ENCODE measurements at regions not wholly inside any gene's neighbourhood (a gene's known extent, or its start where the extent isn't known, plus 50 kb on each side); places are given as distances from the start of the nearest gene placed in this dataset.
"Not testable (repeated sequence)": the region's sequence is repeated elsewhere in the genome, so short reads cannot be mapped to it uniquely, and the experiment has no call there.

DNA sequence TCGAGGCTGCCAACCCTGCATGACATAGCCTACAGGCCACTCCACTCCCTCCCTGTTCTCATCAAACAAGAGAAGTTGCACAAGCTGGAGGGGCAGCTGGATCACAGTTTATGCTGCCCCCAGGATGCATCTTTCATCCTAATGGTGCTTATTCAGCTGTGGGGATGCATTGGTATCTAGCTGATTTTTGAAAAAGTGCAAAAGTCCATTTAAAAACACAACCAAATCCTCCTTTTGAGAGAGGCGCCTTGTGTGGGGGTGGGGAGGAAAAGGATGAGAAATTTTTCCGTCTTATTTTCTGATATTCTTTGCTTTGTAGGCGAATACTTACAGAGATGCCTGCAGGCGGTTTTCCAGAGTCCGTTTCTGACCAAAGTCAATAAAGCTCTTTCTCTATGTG, 276.4 kb upstream of the BOD1L1 start:
- DNase-seq, result no peak

DNA sequence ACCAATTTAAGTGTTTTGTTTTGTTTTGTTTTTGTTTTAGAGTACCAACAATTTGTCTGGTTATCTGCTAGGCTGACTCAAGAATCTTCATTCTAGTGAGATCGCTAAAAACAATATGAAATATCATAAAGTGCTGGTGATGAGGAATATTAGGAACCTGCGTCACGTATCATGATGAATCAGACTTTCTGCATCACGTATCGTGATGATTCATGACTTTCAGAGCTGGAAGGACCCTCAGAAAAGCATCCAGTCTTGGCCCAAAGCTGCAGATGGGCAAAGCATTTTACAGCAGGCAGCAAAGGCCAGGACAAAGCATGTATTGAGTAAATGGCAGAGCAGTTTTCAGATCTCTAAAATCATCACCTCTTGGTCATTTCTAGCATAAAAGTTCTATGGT, 278.0 kb upstream of the BOD1L1 start:
- no peak for DNase-seq

DNA sequence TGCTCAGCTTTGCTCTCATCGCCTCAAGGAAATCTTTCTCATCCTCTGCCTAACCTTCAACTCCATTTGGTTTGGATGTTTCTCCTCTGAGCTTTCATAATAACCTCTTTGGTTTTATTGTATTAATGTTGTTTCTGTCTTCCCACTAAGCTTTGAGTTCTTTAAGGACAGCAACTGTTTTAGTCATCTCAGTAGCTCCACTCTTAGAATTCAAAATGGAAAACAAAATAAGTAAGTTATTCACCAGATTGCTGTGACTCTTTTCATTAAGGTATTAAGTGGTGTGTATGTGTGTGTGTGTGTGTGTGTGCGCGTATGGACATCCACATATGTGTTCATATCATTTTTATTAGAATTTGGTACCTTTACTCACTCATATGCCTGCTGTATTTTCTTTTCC, 279.2 kb upstream of the BOD1L1 start:
- DNase-seq, result no peak

DNA sequence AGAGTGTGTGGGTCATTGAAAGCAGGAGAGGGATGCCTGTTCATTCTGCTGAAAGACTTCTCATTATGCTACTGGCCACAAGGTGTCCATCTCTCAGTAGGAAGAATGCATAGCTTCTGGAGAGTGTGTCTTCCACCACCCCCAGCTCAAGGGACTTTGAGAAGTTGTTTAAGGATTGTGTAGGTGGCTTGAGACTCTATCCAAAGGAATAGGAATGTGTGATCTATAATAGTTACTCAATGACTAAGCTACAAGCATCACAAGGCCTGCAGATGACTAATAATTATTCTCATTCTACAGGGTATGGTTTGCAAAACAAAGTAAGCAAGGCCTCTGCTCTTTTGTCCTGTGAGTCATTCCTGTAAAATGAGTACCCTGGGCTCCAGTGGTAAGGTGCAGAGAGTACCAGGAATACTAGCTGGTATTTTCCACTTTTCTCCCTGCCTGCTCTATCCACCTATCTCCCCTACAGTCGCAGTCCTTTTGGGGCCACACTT, 279.8 kb upstream of the BOD1L1 start:
- no peak for DNase-seq

DNA sequence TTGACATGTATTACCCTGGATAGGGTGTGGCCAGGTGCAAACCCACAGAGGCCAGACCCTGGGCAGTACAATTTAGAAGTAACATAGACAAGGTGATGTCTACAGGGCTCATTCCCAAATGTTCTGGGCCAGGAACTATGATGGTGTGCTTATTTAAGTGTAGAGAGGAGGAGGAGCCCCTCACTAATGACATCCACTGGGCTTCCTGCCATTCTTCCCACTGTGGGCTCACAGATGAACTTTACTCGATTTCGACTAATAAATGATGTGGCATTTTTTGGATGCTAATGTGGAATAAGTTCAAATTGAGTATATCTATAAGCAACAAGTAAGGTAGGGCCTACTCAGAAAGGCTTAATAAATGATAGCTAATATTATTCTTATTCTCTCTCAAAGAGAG, 280.9 kb upstream of the BOD1L1 start:
- no peak for DNase-seq

DNA sequence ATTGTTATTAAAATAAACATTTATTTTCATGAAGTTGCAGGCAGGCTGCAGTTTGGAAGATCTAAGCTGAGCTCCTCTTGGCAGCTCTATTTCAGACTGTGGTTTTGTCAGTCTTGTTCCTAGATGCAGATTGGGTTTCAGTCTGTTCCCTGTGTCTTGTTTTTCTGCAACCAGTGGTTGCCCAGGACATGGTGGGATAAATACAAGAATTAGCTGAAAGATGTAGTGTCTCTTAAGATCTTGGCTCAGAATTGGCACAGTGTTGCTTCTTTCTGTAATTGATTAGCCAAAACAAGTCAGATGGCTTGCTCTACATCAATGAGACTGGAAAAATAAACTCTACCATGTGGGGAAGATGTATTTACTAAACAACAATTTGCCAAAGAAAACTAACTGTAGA, 283.0 kb upstream of the BOD1L1 start:
- no peak for DNase-seq

DNA sequence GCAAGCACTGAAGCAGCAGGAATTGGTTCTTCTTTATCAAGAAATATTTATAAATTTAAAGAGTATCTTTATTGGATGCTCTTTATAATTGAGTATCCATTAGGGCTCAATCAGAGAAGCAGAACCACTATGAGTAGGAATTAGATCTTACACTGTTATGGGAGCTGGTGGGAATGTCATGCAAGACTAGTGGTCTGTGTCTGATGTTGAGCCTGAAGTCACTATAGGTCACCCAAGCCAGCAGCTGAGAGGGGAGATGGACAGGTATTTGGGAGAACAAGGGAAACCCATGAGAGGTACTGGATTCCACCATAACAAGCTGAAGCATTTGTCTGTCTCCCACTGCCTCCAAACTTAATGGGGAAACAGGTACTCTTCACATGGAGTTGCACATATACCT, 283.7 kb upstream of the BOD1L1 start:
- no peak for DNase-seq

DNA sequence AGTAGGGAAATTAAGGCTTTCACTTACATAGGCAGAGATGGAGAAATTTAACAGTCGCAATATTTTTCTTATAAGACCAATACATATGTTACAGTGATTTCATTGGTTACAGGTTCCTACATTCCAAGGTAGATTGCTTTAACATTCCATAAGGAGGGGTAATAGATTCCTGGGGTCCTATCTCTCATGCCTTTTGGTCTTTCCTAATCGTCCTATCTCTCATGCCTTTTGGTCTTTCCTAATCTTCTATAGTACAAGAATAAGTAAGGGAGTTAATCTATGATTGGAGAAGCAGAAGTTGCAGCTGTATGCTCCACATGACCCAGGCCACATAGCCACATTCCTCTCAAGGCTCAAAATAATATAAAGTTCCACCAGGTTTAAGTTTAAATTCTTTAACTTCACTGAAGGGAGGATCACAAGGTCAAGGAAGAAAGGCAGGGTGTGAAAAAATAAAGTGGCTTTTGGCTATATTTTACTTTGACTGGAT, 285.0 kb upstream of the BOD1L1 start:
- DNase-seq, result no peak

DNA sequence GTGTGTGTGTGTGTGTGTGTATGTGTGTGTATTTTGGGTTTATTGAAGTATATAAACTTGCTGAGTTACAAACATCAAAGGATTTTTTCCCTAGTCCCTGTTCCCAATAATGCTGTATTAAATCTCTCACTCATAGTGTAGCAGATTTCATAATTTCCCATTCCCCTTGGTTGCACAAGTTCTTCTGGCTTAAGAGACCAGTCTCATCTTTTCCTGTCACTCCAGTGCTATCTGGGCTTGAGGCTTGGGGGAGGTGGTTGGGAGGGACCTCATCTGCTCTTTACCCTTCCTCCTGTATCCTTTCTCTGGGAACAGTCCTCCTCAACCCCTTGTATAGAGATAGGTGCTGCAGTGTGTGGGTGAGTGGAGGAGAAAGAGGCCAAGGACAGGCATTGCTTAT, 285.4 kb upstream of the BOD1L1 start:
- no peak for DNase-seq

DNA sequence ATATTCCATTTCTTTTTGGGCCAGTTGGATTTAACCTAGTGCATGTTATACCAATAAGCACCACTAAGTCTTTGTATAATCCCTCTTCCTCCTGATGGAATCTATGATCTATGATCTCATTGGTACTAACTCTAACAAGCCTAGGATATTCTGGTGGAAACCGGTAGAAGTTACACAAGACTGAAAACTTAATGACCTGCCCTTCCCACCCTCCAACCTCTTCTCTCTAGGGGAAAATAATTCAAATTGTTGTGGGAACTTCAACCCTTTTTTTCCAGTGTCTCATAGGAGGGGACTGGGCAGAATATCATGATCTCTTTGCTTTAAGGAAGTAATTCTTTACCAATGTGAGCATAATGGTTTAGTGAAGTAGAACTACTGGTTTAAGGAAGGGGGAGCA, 289.5 kb upstream of the BOD1L1 start:
- DNase-seq, result no peak

DNA sequence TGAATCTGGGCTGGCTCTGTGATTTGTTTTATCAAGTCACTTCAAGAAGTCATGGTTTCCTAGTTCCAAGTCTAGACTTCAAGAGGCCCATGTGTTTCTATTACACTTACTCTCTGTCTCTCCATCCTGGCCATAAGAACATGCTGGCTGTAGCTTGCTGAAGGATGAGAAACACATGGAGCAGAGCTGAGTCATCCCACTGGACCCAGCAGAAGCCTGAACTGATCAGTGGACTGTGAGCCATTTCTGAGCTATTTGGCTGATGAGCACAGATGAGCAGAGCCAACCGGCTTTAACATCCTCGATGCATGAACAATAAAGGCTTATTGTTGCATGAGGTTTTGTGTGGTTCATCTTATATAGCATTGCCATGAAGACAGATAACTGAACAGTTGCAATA, 290.6 kb upstream of the BOD1L1 start:
- no peak for DNase-seq

DNA sequence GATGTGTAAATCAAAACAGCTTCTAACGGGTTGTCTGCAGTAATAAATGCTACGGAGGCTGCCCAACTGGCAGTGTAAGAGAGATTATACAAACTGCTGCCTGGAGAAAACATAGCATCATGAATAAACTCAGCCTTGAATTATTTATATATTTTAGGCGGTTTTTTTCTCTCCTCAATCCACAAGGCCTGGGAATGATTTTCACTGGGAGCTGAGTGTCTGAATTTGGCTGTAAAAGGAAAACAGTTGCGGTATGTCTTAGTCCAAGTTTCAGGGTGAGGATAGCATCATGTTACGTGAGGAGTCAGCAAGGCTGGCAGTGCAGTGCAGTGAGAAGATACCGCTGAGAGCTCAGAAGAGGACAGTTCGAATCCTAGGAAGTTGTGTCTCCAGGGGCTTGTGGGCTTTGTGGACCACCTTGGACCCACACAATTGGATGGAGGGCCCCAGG, 291.5 kb upstream of the BOD1L1 start:
- no peak for DNase-seq

DNA sequence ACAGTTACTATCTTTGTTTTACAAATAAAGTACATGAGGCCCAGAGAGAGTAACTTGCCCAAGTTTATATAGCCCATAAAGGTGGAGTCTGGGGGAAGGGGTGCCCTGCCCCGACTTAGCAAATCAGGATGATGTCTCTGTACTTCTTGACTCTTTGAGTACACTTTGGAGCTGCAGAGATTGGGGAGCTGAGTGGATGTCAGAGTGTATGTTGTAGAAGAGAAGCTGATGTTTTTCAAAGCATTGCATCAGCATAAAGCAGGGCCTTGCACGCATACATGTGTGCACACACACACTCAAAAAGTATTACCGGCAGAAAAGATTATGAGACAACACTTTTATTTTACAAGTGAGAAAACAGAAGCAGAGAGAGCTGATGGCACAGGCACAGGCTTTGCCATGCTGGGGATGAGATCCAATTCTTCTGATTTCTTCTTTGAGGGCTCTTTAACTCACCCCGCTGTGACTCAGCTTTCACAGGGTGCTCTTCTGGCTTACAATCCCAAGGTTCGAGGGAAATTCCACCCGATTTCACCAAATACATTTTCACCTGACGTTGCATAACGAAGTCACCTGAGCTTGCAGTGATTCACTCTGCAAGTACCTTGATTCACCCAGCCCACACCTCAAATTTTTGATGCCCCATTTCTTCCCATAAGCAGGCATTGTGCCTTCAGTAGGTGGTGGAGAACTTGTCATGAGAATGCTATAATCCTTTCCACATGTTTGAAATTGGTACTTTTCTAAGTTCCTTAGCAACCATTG, 292.8 kb upstream of the BOD1L1 start:
- DNase-seq, result no peak

DNA sequence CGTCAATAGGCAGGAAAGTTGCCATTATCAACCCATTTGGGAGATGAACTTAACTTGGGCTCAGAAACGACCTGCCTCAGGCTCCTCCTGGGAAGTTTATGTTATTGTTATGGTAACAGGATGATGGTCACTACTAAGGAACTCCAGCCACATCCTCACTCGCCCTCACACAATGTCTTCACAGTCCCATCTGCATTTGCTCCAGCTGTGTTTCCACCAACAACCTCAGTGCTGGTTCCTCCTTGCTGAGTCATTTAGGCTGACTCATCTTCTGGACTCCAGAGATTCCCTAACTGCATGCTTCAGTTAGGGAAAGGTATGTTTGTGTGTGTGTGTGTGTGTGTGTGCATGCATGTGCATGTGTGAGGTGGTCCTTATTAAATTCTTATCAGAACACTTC, 293.4 kb upstream of the BOD1L1 start:
- DNase-seq, result no peak

DNA sequence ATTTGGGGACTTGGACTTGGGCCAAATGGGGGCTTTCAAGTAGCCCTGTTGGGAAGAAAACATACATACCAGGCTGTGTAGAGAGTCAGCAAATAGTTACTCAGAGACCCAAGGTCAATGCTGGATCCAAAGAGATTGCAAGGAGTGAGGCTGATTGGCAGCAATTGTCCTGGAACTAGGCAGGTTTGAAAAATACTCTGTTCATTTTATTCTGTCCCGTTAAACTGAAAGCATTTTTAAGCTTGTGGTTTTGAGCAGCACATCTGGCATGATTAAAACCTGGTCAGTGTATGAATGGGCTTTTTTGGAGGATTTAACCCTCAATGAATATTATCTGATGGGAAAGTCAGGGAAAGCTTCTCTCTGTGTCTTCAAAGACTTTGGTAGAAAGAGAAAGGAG, 294.3 kb upstream of the BOD1L1 start:
- DNase-seq, result no peak

DNA sequence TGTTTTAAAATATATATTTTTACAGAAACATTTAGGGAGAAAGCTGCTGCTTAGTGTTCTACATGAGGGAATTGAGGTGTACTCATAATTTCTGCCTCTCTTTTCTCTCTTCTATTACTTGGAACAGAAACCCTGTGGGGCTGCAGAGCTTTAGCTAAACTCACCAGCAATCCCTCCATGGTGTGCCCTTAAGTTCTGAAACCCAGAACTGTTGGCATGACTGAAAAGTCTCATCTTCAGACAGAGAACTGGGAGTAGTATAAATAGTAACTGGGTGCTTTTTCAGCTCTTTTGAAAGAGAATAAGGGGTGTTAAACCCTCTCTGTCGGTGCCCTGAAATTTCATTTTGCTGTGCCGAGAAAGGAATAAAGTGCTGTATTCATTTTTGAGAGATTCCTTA, 294.9 kb upstream of the BOD1L1 start:
- DNase-seq, result no peak

DNA sequence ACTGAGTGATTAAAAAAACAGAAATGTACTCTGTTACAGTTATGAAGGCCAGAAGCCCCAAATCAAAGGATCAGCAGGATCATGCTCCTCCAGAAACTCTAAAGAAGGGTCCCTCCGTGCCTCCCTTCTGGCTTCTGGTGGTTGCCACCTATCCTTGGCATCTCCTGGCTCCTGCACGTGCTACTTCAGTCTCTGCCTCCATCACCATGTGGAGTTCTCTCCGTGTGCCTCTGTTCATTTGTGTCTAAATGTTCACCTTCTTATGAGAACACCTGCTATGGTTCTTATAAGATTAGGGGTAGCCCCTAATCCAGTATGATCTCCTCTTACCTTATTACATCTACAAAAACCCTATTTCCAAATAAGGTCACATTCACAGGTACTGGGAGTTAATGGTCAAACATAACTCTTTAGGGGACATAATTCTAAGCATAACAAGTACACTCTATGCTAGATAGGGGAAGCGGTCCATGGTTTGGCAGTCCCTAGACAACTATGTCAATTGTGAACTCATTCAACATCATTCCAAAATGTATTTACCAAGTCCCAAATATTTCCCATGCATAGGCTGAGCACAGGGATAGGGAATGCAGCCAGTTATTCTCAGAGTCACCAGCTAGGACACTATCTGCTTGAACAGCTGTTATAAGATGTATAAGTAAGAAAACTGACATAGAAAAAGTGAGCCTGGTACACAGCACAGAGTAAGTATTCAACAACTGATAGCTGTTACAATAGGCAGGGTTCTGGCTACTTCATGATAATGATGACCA, 295.5 kb upstream of the BOD1L1 start:
- DNase-seq, result no peak

DNA sequence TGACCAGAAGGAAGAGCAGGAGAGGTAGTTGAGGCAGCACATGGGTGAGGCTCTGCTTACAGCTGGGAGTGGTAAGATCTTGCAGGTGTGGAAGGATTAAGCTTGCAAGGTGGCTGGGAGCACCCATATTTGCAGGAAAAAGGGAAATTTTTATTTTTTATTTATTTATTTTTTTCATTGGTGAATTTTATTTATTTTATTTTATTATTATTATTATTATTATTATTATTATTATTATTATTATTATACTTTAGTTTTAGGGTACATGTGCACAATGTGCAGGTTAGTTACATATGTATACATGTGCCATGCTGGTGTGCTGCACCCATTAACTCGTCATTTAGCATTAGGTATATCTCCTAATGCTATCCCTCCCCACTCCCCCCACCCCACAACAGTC, 297.4 kb upstream of the BOD1L1 start:
- not testable (repeated sequence) for DNase-seq

DNA sequence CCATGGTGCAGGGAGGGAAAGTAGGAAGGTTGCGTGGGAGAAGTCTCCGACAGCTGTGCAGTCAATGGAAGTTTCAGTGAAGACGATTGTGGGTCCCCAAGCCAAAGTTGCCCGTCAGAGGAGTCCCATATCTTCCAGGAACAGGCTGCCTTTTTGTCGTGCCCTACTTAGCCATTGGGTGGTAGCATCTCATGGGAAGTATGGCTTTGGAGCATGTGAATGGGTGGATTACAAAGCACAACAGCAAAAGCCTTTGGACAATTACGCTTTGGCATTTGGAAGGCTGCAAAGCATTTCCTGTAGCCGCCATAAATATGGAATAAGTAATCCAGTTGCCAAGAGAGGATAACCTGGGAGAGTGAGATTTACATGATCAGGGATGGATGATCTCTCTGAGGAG, 300.7 kb upstream of the BOD1L1 start:
- no peak for DNase-seq

DNA sequence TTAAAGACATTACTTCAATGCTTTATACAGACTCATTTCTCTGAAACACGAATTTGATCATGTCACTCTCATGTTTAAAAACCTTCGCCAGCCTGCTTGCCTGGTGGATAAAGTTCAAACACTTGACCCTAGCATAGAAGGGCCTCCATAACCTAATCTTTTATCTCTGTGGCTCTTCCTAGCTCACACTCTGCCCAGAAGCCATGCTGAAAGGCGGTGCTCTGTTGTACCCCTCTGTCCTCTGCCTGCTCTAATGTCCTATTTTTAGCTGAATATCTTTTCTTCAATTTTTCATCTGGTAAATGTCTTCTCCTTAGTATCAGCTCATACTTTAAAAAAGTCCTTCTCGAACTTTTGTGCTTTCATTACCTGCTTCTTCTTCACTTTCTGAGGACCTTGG, 302.6 kb upstream of the BOD1L1 start:
- DNase-seq, result no peak

DNA sequence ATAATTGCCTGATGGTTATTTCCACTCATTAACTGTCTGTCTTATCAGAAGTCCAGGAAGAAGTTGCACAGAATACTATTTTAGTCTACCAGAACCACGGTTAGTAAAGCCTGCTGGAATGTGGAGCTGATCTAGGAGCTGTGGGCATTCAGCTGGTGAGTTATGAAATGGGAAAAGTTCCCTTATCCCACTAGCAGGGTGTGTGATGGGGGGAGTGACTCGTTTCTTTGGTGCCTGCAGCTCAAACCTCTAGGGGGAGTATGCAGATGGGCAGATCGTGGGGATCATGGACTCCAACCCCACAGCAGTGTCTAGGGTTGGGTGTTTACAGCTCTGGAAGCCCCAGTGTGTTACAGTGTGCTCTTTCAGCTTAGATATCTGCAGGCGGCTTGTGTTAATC, 305.7 kb upstream of the BOD1L1 start:
- DNase-seq, result no peak

DNA sequence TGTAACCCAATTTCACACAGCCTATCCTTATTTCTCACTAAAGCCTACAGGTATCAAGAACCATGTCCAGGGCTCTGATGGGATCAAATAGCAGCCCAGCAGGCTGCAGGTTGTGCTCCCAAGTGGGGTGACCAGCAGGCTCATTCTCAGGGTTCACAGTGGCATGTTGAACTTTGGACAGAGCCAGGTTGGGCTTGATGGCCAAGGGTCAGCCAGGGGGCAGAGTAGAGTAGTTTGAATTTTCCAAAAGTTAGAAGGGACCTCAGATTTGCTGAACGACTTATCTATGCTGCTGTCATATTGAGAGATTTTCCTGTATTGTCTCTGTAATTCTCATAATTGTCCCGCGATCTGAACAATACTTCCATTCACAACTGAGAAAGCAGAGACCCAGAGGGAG, 310.8 kb upstream of the BOD1L1 start:
- no peak for DNase-seq

DNA sequence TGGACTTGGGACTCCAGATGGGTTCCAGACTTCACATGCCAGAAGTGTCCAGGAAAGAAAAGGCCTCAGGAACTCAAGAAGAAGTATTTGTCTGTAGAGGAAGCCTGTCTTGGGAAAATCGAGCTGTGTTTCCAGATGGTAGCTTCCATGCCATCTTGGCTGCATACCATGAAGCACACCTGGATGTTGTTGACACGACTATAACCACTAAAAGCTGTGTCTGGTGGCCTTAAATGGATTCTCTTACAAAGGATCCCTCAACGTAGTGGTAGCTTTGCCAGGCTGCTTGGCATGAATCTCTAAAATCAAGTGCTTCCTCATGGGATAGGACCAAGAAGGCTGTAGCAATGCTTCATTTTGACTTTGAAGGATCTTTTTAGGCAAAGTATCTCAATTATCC, 313.4 kb upstream of the BOD1L1 start:
- DNase-seq, result no peak

DNA sequence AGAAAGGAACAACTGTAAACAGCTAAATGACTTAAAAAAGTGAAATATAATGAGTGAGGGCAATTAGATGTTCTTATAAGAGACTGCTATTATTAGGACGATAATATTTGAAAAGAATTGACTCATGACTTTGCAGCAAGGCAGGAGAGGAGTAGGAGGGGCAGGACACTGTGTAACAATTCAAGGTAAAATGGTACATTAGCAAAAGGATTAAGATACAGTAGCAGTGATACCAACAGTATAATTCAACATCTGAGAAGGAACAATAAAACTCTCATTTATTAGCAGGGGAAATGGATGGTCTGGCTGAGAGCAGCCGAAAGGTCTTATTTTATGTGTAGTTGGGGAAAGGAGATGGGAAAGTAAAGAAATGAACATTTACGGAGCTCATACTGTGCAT, 315.5 kb upstream of the BOD1L1 start:
- no peak for DNase-seq
